ENCODE measurements at regions not wholly inside any gene's neighbourhood (a gene's known extent, or its start where the extent isn't known, plus 50 kb on each side); places are given as distances from the start of the nearest gene placed in this dataset.

DNA sequence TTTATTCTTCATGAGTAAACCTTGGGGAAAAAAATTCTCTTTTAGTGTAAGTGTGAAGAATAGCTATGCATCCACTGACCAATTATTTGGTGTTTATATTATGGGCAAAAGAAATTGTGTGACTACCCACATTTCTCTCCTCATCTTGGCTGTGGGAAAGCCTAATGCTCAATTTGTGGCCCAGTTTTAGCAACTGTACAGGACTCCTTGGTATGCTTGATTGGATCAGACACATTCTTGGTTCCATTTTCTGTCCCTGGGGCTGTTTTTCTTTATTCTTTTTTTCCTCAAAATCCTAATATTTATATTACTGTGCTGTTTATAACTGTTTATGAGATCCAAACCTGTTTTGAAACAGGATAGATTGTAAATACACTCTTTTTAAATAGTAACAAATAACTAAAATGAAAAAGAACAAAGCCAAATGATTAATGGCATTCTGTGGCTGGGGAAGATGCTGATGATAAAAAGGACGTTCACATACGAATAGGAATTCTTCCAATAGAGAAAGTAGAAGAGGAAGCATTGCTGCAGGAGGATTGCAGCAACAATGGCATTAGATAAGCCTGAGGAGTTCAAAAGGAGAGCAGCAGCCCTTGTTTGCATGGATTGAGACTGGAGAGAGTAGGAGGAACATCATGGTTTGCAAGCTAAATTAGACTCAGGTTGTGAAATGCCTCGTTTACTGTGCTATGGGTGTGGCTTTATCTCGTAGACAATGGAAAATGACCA lies 580.5 kb downstream of the INHBA start:
- TF ChIP-seq GATA3 (IDR thresholded peaks at IDR 0.05; ENCODE audit: low read depth, low read length) (no peak), GATA2 (IDR thresholded peaks at IDR 0.05; ENCODE audit: low read depth, low read length) (no peak)

DNA sequence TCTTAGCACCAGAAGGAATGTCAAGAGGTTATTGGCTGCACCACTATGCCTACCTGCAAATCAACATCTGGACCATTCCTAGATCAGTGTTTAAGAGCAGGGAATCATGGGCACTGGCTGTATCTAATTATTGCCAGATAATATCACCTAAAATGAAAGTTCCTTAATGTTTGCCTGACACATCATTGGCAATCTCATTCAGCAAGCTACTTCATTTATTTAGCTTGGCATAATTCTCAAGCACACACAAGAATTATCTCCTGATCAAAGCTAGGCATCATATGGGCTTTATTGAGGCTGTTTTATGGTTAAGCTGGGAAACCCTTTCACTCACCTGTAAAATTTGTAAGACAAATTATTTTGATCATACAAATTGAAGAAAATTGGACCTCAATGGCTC lies 581.7 kb downstream of the INHBA start:
- TF ChIP-seq GATA2 (IDR thresholded peaks at IDR 0.05; ENCODE audit: low read depth, low read length) (peak; percentile 50; the same call in 1 of the 2 replicates), GATA3 (IDR thresholded peaks at IDR 0.05; ENCODE audit: low read depth, low read length) (no peak; the same call in 1 of the 2 replicates)

DNA sequence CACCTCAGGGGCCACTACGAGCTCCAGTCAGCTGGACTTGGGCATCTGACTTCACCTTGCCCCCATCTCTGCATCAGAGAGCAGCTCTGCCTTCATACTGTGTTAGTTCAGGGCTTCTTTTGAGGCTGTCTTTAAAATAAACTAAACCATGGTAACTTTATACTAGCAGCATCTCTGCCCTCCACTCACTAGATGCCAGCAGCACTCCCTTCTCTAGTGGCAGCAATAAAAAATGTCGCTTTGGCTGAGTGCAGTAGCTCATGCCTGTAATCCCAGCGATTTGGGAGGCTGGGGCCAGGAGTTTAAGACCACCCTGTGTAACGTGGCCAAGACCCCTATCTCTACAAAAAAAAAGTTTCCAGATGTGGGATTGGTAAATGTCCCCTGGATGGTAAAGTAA lies 584.4 kb downstream of the INHBA start:
- TF ChIP-seq GATA3 (IDR thresholded peaks at IDR 0.05; ENCODE audit: low read depth, low read length) (no peak), GATA2 (IDR thresholded peaks at IDR 0.05; ENCODE audit: low read depth, low read length) (no peak)

DNA sequence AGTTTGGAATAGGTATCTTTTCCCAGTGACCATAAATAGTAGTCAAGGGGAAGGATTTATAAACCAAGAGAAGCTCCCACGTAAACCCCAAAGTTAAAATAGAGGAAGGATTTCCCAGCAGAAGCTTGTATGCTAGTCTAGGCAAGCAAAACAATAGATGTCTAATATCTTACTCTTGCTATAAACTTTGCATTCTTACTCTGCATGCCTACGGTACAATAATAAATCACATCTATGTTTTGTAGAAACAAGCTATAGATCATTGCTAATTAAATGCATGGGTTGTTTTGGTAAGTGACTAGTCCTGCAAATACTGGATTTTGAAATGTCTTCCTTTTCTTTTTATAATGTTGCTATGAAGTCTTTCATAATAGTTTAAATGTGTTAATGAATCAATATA lies 585.5 kb downstream of the INHBA start:
- no peak for TF ChIP-seq GATA3 (IDR thresholded peaks at IDR 0.05; ENCODE audit: low read depth, low read length)
- TF ChIP-seq GATA2 (IDR thresholded peaks at IDR 0.05; ENCODE audit: low read depth, low read length): no peak

DNA sequence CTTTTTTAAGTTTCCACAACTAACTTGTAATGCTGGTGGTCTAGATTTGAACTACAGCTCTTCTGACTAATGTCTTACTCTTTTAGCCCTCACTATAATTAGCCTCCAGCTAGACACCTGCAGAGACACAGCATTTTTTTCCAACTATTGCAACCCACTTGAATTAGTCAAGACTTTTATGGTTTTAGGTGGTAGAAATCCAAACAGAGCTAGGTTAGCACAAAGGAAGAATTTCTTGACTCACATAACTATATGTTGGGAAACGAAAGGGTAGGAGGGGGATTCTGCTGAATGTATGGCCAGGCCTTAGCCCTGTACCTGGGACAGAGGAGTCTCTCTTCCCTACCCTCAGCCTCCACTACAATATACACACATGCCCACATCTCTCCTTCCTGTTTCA lies 586.1 kb downstream of the INHBA start:
- TF ChIP-seq GATA2 (IDR thresholded peaks at IDR 0.05; ENCODE audit: low read depth, low read length) (no peak), GATA3 (IDR thresholded peaks at IDR 0.05; ENCODE audit: low read depth, low read length) (no peak)

DNA sequence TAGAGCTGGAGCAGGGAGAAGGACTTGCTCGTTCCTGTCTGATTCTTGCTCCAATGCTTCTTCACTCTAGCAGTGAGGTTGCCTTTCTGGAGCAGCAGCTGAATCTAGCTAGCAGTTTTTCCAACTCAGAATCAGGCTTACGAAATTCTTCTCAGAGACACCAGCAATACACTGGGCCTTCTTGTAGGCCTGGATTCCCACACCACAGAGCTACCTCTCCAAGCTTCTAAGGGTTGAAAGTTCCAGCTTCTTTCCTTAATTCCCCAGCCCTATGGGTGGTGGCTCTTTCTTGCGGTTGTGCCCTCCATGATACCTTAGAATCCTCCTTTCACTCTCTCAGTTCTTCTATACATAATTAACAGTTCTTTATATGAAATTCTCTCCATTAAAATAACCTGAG lies 586.6 kb downstream of the INHBA start:
- TF ChIP-seq GATA3 (IDR thresholded peaks at IDR 0.05; ENCODE audit: low read depth, low read length) (no peak), GATA2 (IDR thresholded peaks at IDR 0.05; ENCODE audit: low read depth, low read length) (no peak)

DNA sequence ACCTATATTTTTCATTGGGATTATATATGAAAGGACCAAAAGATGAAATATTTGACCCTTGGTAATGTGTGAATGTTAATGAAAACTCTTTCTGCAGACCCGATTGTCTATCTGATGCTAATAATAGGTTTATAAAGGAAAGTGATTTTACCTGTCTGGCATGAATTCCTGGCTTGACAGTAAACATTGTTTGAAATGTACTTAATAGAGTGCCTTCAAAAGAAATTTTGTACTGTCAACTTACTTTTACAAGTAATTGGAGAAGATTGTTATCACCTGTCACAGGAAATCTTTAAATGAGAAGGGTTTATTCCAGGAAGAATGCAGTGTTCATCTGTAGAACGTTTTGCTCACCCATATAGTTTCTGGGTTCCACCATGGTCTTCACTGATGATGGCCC lies 588.2 kb downstream of the INHBA start:
- TF ChIP-seq GATA2 (IDR thresholded peaks at IDR 0.05; ENCODE audit: low read depth, low read length) (no peak), GATA3 (IDR thresholded peaks at IDR 0.05; ENCODE audit: low read depth, low read length) (no peak)

DNA sequence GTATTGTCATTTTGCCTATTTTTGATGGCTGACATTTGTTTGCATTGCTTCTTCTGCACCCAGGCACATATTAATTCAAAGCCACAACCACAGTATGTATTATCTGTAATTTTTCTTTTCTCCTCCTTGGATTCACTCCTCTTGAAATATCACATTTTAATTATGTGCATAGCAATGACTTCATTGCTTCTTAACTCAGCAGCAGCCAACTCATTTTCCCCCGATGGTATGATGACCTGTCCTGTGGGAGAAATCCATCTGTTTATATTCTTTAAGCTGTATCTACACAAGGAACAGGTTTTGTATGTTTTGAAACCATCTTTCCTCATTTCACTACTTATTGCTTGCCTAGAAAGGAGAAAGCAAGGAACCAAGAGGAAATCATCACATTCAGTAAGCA lies 588.8 kb downstream of the INHBA start:
- TF ChIP-seq GATA3 (IDR thresholded peaks at IDR 0.05; ENCODE audit: low read depth, low read length): no peak
- no peak for TF ChIP-seq GATA2 (IDR thresholded peaks at IDR 0.05; ENCODE audit: low read depth, low read length)

DNA sequence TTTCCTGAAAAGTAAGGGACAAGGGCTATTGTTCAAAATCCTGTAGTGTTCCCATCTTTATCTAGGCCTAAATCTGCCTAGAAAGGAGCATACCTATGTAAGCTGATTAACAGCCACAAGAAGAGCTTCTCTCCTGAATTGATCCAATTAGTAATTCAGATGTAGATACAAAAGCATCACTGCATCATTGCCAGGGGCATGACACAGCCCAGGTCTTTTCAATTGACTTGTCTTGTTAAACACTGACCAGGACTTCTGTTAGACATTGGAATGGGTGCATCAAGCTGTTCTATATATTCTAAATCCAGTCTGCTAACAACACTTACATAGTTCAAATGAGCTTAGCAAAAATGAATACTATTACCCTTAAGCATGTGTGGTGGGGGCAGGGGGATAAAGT lies 589.2 kb downstream of the INHBA start:
- peak; percentile 84 for TF ChIP-seq GATA3 (IDR thresholded peaks at IDR 0.05; ENCODE audit: low read depth, low read length)
- TF ChIP-seq GATA2 (IDR thresholded peaks at IDR 0.05; ENCODE audit: low read depth, low read length): peak; percentile 94

DNA sequence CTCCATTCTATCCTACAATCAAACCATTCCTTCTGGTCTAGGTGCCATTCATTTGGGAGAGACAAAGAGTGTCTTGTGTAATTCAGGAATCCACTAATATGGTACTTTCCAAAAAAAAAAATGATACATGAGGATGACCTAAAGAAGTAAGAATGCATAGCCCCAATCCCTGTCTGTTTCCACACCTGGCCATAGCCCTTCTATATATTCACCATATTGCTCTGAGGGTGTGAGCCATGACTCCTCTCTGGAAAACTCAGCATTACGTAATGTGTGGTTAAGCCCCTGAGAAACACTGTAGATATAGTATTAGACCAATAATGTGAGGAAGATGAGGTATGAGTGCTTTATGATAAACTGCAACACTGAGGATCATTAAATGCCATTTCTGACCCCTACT lies 592.7 kb downstream of the INHBA start:
- no peak for TF ChIP-seq GATA2 (IDR thresholded peaks at IDR 0.05; ENCODE audit: low read depth, low read length)
- no peak for TF ChIP-seq GATA3 (IDR thresholded peaks at IDR 0.05; ENCODE audit: low read depth, low read length)

DNA sequence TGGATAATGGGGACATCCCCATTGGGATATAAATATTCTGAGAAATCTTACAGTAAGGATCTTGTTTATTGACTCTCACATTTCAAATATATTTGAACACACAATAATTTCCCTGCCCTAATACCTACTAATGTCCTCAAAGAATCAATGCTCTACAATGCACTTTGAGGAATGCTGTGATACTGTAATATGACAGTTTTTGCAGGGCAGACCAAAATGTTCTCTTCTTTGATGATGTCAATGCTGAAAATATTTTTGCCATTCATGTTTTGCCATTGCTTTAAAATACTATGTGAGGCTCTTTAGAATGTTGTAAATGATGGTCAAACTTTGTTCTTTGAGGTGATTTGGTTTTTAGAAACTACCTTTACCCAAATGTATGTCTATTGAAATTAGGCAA lies 594.1 kb downstream of the INHBA start:
- no peak for TF ChIP-seq GATA2 (IDR thresholded peaks at IDR 0.05; ENCODE audit: low read depth, low read length)
- no peak for TF ChIP-seq GATA3 (IDR thresholded peaks at IDR 0.05; ENCODE audit: low read depth, low read length)

DNA sequence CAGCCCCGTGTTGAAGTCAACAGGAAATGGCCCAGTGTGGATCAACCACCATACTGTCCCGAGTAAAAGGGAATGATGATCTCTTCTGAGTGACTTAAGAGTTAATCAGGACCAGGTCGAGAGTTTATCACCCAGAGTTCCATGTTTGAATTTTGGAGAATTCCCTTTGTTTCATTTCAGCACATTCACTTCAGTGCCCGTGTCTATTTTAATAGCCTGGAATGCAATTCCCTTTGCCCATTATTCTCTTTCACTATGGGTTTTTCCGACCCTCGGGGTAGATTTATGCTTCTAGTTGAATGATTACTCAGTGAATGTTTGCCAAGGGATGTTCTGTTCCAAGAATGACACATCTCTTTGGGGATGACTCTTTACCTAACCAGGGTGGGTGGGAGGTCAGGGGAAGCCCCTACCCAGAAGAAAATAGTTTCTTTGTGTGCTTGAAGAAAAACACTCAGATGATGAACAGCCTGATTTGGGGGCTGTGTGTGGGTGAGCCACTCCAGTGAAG lies 594.9 kb downstream of the INHBA start:
- TF ChIP-seq GATA2 (IDR thresholded peaks at IDR 0.05; ENCODE audit: low read depth, low read length) (no peak), GATA3 (IDR thresholded peaks at IDR 0.05; ENCODE audit: low read depth, low read length) (no peak)

DNA sequence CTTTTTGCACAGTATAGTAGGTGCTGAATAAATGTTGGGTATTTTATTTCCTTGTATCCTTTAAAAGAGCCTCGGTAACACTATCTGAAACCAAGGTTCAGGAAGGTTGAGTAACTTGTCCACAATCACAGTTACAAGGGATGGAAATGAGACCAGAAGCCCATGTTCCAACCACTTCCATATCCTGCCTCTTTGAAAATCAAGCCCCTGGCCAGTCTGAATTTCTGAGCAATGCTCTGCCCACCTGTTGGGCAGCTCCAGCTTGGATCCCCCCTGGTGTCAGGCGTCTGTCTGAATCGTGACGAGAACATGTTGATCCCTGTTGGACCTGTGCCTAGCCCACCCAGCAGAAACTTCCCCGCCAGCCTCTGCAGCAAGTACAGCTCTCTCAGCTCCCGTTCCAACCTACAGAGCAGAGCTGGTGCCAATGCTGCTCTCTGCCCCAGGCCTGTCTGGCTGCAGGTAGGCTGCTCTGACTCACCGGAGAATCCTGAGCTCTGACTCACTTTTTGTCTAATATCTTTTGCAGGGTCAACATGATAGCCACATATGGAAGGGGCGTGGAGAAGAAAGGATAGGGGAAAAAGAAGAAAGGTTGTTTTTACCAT lies 595.5 kb downstream of the INHBA start:
- TF ChIP-seq GATA2 (IDR thresholded peaks at IDR 0.05; ENCODE audit: low read depth, low read length) (no peak), GATA3 (IDR thresholded peaks at IDR 0.05; ENCODE audit: low read depth, low read length) (no peak)

DNA sequence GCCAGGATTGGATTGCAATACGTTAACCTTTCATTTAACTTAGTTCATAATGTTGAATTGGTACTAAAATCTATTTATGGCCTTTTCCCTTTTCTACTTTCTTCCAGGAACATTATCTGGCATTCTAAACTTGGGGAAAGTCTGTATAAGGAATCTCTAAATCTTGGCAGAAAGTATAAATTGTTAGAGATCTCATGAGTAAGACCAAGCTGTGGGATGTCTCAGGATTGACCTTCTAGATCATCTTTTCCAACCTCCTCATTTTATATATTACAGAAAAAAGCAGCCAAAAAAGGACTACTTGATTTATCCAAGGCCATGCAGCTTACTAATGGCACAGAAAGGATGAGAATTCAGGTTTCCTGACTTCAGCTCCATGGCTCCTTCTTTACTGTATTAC lies 598.3 kb downstream of the INHBA start:
- TF ChIP-seq GATA2 (IDR thresholded peaks at IDR 0.05; ENCODE audit: low read depth, low read length): no peak
- TF ChIP-seq GATA3 (IDR thresholded peaks at IDR 0.05; ENCODE audit: low read depth, low read length): no peak

DNA sequence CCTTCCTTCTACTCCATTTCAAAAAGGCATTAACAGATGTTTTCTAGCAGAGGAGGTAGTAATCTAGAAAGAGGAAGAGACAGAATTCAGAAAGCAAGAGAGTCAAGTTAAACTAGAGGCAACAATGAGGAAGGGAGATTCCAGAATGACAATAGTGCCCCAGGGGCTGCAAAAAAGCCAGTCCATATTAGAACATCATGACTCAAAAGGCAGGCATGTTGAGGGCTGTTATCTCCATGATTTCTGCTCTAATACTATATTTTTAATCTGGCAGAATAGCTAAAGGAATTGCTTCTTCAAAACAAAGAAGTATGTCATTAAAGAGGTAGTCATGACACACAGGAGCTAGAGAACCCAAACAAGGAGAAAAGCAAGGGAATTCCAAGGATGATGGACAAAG lies 599.6 kb downstream of the INHBA start:
- no peak for TF ChIP-seq GATA3 (IDR thresholded peaks at IDR 0.05; ENCODE audit: low read depth, low read length)
- no peak for TF ChIP-seq GATA2 (IDR thresholded peaks at IDR 0.05; ENCODE audit: low read depth, low read length)
